ENCODE measurements at regions not wholly inside any gene's neighbourhood (a gene's known extent, or its start where the extent isn't known, plus 50 kb on each side); places are given as distances from the start of the nearest gene placed in this dataset.
"Not testable (repeated sequence)": the region's sequence is repeated elsewhere in the genome, so short reads cannot be mapped to it uniquely, and the experiment has no call there.

- peak in 1 of 2 donors; percentile 34 for DNase-seq (ENCODE audit: low read depth in 2 of 2)
- H3K4me3 ChIP-seq (replicated peaks in 1 of 2; ENCODE audit: low read depth in 2 of 2, low read length in 2 of 2): no peak overlapping the region
- TF ChIP-seq CTCF (IDR thresholded peaks at IDR 0.05; ENCODE audit: low read depth, low read length): no peak
These were observed 1156.8 kb upstream of the SEMA6A start for GRCh38 chr5:117731446-117731845.

- not testable (repeated sequence) for H3K4me3 ChIP-seq (replicated peaks in 1 of 2; ENCODE audit: low read depth in 2 of 2, low read length in 2 of 2); DNase-seq (ENCODE audit: low read depth in 2 of 2)
These were observed 1146.2 kb upstream of the SEMA6A start for GRCh38 chr5:117720784-117721183.

GRCh38 chr5:117719413-117719812 is 1144.8 kb upstream of the SEMA6A start:
- no peak for DNase-seq (ENCODE audit: low read depth in 2 of 2)
- H3K4me3 ChIP-seq (replicated peaks in 1 of 2; ENCODE audit: low read depth in 2 of 2, low read length in 2 of 2): no peak overlapping the region
- TF ChIP-seq CTCF (IDR thresholded peaks at IDR 0.05; ENCODE audit: low read depth, low read length): no peak

- no peak for TF ChIP-seq CTCF (IDR thresholded peaks at IDR 0.05; ENCODE audit: low read depth, low read length)
- DNase-seq (ENCODE audit: low read depth in 2 of 2): peak; percentile 5 to 7
- no peak overlapping the region for H3K4me3 ChIP-seq (replicated peaks in 1 of 2; ENCODE audit: low read depth in 2 of 2, low read length in 2 of 2)
These were observed 1139.1 kb upstream of the SEMA6A start for GRCh38 chr5:117713585-117714198.

- TF ChIP-seq CTCF (IDR thresholded peaks at IDR 0.05; ENCODE audit: low read depth, low read length): no peak
- DNase-seq (ENCODE audit: low read depth in 2 of 2): peak; percentile 21 to 40
- no peak overlapping the region for H3K4me3 ChIP-seq (replicated peaks in 1 of 2; ENCODE audit: low read depth in 2 of 2, low read length in 2 of 2)
These were observed 1126.4 kb upstream of the SEMA6A start for GRCh38 chr5:117701062-117701461.

- H3K4me3 ChIP-seq (replicated peaks in 1 of 2; ENCODE audit: low read depth in 2 of 2, low read length in 2 of 2): no peak overlapping the region
- no peak for TF ChIP-seq CTCF (IDR thresholded peaks at IDR 0.05; ENCODE audit: low read depth, low read length)
- DNase-seq (ENCODE audit: low read depth in 2 of 2): no peak
These were observed 1118.0 kb upstream of the SEMA6A start for GRCh38 chr5:117692606-117693005.

GRCh38 chr5:117691081-117691870 is 1116.7 kb upstream of the SEMA6A start:
- TF ChIP-seq CTCF (IDR thresholded peaks at IDR 0.05; ENCODE audit: low read depth, low read length): no peak
- H3K4me3 ChIP-seq (replicated peaks in 1 of 2; ENCODE audit: low read depth in 2 of 2, low read length in 2 of 2): no peak overlapping the region
- no peak for DNase-seq (ENCODE audit: low read depth in 2 of 2)
